ENCODE measurements at regions not wholly inside any gene's neighbourhood (a gene's known extent, or its start where the extent isn't known, plus 50 kb on each side); places are given as distances from the start of the nearest gene placed in this dataset.

DNA sequence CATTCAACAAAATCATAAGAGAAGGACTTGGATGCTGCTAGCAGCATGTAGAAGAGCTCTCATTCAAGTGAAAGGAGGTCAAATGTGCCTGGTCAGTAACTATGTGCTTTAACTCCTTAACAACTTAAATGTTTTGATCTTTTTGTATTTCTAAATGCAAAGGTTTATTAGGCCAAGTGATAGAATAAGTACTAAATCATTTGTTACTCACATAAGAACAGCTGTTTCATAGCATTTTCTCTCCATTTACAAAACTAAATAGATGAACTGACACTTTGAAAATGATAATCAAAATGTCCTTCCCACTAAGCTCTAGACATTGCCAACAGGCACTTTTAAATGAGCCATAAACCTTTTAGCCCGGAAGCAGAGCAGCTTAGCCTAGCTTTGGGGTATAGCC lies 254.3 kb upstream of the PRMT6 start:
- DNase-seq (ENCODE audit: low spot score): no peak
- ATAC-seq: no peak
- intact Hi-C loops (cut with DNase I): no loop called here

DNA sequence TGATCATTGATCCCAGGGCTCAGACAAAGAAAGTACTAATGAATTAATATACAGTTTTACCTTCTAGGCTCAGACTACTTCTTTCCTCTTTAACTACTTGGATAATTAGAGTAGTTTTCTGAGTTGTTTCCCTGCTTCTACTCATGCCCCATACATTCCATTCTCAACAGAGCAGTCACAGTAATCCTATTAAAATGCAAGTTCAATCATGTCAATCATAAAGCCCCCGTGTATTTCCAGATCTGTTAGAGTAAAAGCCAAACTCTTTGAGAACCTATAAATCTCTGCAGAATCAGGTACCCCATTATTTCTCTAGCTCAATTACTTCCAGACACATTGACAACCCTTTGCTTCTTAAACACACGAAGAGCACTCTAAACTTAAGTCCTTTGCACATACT lies 242.1 kb upstream of the PRMT6 start:
- intact Hi-C loops (cut with DNase I): no loop called here
- DNase-seq (ENCODE audit: low spot score): no peak
- ATAC-seq: no peak

DNA sequence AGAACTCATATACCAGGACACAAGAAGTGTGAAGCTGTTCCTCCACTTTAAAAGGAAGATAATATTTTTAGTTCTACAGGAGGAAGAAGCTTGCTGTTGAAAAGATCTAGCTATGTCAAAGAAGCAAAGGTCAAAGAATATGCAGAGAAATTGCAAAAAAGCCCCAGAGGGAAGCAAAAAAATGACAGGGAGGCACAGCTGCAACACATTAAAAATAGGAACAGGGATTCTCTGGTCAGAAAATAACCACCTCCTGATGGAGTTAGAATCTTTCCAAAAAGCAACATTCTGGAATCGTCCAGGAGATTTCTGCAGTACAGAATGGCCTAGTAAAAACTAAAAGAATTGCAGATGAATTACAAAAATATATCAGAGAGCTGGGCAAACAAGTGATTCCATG lies 238.9 kb upstream of the PRMT6 start:
- ATAC-seq: peak; percentile 93
- DNase-seq (ENCODE audit: low spot score): no peak
- intact Hi-C loops (cut with DNase I): no loop called here

DNA sequence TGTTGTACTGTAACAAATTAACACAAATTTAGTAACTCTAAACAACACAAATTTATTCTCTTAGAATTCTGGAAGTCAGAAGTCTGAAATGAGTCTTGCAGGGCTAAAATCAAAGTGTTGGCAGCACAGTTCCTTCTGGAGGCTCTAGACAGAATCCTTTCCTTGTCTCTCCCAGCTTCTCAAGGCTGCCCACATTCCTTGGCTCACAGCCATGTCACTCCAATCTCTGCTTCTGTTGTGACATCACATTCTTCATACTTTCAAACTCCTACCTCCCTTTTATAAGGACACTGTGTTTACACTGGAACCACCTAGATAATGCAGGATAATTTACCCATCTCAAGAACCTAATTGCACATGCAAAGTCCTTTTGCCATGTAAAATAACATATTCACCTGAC lies 225.0 kb upstream of the PRMT6 start:
- intact Hi-C loops (cut with DNase I): no loop called here

DNA sequence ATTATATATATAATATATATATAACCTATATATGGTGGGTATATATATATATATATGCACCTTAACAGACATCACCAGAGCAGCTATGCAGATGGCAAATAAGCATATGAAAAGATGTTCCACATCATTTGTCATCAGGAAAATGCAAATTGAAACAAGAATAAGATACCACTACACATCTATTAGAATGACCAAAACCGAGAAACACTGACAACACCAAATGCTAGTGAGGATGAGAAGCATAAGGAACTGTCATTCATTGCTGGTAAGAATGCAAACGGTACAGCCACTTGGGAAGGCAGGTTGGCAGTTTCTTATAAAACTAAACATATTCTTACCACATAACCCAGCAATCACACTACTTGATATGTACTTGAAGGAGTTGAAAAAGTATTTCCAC lies 219.8 kb upstream of the PRMT6 start:
- DNase-seq (ENCODE audit: low spot score): no peak
- intact Hi-C loops (cut with DNase I): no loop called here
- no peak for ATAC-seq

More for the DNA sequence above, 225.0 kb upstream of the PRMT6 start:
- no peak for DNase-seq (ENCODE audit: low spot score)
- ATAC-seq: no peak

DNA sequence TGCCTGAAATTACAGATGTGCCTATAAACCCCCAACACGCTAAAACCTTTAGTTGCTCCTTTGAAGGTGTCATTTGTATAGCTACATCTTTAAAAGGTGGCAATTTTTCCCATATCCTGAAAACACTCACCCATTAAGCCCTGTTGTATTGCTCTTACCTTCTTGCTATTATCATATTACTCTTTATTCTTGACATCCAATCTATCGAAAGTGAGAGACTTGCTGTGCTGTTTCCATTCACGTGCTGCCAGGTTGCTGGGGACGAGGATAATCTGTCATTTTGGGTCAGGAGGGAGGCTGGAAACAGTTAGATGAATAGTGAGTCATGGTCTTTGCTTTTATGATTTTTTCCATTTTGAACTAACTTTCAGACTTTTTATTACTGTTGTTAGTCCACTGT lies 213.0 kb upstream of the PRMT6 start:
- intact Hi-C loops (cut with DNase I): no loop called here
- ATAC-seq (no peak), DNase-seq (ENCODE audit: low spot score) (no peak)

DNA sequence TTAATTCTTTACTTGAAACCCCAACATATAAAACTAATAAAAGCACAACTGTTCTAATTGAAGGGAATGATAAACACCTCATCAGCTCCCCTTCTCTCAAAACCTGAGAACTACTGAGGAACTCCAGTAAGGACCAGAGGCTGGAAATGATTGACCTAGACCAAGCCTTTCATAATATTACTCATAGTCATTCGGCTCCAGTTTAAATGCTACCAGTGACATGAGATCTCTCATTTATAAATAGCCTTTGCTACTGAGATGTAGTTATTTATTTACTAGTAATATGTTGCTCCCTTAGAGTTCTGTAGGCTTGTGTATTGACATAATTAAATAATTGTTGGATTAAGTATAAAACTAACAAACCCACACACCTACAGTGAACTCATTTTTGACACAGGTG lies 209.8 kb upstream of the PRMT6 start:
- intact Hi-C loops (cut with DNase I): loop anchor here (5.0 kb wide), 1 partner anchor 41 kb away; no protein-coding TSS in a partner anchor
- no peak for ATAC-seq
- no peak for DNase-seq (ENCODE audit: low spot score)

DNA sequence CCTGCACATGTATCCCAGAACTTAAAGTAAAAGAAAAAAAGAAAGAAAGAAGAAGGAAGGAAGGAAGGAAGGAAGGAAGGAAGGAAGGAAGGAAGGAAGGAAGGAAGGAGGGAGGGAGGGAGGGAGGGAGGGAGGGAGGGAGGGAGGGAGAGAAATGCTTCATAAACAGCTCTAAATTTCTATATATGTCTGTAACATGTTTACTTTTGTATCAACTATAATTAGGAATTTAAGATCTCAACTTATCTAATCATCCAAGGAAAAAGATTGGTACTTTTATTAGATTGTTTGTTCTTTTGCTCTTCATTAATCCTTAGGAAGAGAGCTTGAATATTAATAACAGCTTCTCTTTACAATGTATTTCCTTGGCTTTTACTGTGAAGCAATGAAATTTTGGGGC lies 195.4 kb upstream of the PRMT6 start:
- DNase-seq (ENCODE audit: low spot score) (no peak), ATAC-seq (no peak)
- intact Hi-C loops (cut with DNase I): no loop called here

DNA sequence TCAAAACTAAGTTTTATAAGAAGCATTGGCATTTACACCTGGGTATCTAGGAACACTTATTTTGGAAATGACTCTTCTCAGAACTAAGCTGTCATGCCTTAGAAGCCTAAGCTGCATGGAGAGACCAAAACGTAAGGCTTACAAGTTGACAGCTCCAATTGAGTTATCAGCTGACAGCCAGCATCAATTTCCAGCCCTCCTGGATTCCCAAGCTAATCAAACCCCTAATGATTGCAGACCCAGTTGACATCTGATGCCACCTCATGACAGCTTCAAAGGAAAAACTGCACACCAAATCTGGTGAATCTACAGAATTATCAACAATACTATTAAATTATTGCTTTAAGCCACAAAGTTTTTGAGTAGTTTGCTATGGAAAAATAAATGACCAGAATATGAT lies 187.6 kb upstream of the PRMT6 start:
- intact Hi-C loops (cut with DNase I): no loop called here
- ATAC-seq: no peak

DNA sequence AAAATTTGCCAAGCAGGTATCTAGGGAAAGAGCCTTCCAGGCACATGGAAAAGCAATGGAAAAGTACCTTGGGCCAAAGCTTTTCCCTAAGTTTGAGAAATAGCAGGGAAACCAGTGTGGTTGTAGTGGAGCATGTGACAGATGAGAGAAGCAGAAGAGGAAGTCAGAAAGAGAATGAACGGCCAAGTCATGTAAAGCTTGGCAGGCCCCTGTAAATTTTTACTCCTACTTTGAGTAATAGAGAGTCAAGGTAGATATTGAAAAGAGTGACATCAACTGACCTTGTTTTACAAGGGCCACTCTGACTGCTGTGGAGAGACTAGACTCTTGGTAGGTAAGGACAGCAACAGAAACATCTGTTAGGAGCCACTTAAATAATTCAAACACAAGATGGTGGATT lies 180.9 kb upstream of the PRMT6 start:
- intact Hi-C loops (cut with DNase I): no loop called here
- ATAC-seq: no peak

More for the DNA sequence above, 187.6 kb upstream of the PRMT6 start:
- no peak for DNase-seq (ENCODE audit: low spot score)

DNA sequence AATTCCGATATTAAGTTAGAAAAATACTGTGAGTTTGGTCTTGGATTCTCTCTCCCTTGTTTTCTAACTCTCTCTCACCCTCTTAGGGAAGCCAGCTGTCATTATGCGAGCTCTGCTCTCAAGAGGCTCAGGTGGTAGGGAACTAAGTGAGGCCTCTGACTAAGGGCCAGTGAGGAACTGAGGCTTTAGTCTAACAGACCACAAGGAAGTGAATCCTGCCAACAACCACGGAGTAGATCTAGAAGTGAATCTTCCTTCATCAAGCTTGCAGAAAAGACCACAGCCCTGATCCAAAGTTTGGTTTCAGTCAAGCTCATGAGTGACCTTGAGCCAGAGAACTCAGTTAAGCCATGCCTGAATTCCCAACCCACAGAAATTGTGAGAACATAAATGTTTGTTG lies 180.1 kb upstream of the PRMT6 start:
- intact Hi-C loops (cut with DNase I): no loop called here
- DNase-seq (ENCODE audit: low spot score) (no peak), ATAC-seq (no peak)

More for the DNA sequence above, 180.9 kb upstream of the PRMT6 start:
- DNase-seq (ENCODE audit: low spot score): no peak

DNA sequence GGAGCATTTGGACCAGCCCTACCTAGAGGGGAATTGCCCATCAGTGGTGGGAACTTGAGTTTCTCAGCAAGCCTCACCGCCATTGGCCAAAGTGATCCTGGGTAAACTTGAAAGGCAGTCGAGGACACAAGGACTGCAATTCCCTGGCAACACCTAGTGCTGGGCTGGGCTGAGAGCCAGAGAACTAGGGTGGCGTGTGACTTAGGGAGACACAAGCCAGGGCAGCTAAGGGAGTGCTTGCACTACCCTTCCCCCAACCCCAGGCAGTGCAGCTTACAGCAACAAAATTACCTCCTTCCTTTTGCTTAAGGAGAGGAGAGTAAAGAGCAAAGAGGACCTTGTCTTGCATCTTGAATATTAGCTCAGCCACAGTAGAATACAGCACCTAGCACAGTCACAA lies 176.9 kb upstream of the PRMT6 start:
- DNase-seq (ENCODE audit: low spot score) (no peak), ATAC-seq (peak; percentile 74)
- intact Hi-C loops (cut with DNase I): no loop called here

DNA sequence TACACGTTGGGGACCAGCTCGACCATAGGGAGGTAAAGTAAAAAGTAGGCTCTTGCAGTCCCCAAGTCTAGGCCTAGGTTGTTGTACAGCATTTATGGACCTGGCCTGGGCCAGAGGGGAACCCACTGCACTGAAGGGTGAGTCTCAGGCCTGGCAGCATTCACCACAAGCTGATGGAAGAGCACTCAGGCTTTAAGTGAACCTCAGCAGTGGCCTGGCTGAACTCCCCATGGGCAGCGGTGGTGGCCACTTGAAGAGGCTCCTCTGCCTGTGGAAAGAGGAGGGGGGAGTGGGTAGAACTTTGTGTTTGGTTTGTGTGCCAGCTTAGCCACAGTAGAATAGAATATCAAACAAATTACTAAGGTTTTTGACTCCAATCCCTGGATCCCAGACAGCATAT lies 176.2 kb upstream of the PRMT6 start:
- ATAC-seq (no peak), DNase-seq (ENCODE audit: low spot score) (no peak)
- intact Hi-C loops (cut with DNase I): no loop called here

DNA sequence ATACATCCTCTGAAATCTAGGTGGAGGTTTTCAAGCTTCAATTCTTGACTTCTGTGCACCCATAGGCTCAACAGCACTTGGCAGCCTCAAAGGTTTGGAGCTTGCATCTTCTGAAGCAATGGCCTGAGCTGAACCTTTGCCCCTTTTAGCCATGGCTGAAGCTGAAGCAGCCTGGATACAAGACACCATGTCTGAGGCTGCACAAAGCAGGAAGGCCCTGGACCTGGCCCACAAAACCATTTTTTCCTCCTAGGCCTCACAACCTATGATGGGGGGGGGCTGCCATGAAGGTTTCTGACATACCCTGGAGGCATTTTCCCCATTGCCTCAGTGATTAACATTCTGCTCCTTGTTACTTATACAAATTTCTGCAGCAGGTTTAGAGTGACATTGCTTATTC lies 173.3 kb upstream of the PRMT6 start:
- no peak for DNase-seq (ENCODE audit: low spot score)
- no peak for ATAC-seq
- intact Hi-C loops (cut with DNase I): no loop called here

DNA sequence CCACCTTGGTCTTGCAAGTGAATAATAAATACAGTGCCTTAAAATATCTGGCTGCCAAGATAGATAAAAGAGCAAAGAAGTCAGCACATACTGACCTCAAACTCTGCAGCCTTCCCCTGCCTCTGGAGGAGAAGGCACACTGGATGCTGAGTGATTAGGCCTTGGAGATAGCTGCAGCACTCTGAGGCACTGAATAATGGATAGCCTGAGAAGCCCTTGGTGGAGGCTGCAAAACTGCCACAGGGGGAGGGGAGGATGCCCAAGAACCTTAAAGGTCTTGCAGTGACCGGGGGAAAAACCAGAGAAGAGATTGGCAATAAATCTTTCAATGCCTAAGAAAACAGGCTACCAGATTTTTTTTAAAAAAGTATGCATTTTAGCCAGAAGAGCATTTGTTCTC lies 167.4 kb upstream of the PRMT6 start:
- DNase-seq (ENCODE audit: low spot score): no peak
- intact Hi-C loops (cut with DNase I): loop anchor here (5.0 kb wide), 1 partner anchor 42 kb away; no protein-coding TSS in a partner anchor
- ATAC-seq: no peak

DNA sequence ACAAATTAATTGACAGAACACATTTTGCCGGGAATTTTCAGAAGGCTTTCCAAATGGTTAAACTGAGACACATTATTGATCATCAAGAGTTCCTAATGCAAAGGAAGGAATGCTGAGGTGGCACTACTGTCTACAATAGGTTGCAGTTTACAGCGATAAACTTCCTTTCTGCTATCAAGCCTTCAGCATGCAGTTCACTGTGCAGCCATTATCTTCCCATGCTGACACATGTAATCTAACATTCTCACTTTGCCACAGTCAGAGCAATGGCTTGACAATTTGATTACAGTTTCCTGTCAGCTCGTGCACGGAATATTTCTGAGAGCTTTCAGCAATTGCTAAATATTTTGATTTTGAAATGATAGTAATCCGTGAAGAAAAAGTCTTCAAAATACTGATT lies 166.9 kb upstream of the PRMT6 start:
- DNase-seq (ENCODE audit: low spot score) (no peak), ATAC-seq (no peak)
- intact Hi-C loops (cut with DNase I): loop anchor here (5.0 kb wide), 1 partner anchor 42 kb away; no protein-coding TSS in a partner anchor

DNA sequence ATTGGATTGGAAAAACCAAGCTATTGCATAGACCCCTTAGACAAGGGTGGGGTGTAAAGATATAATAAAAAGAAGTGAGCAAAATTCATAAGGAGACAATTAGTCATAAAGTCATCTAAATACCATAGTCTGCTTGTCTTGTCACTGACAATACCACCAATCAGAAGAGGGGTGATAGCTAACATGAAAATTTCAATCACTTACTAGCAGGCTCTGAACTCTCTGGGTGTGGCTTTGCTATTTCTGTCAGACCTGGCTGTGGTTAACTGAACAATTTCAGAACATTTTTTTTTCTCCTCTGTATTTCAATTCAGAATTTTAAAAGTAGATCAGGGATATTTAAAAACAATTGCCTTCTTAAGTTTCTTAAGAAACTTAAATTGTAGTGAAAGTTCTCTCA lies 158.5 kb upstream of the PRMT6 start:
- ATAC-seq: no peak
- DNase-seq (ENCODE audit: low spot score): no peak
- intact Hi-C loops (cut with DNase I): no loop called here

DNA sequence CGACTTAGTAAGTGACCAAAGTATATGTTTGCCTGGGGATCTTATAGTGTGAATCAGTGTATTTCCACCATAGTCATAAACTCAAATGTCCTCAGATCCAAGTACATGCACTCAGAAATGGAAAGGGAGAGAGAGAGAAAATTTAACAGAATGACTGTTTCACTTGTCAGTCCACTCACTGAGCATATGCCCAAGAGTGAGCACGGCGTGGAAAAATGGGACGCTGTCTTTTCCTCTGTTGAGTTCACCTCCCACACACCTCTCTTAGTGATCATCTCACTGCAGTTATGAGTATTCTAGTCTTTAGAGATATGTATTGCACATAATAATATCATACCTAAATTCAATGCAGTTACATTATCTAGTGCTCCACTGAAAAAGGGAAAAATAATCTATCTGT lies 156.8 kb upstream of the PRMT6 start:
- ATAC-seq: no peak

DNA sequence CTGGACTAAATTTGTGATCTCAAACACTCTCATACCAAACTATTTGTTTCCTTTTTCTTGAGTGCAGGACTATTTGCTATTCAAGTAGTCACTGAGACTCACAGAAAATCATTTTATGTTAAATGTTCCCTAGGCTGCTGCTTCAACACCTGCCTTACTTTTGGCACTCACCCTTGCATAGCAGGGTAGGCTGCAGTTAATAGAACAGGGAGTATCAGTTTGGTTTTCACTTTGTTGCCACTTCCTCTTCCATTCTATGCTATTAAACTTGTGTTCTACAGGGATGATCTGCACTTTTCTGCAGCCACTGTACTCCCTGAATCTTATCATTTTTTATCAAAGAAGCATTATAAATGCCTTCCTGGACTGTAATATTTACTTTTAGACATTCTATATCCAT lies 148.7 kb upstream of the PRMT6 start:
- DNase-seq (ENCODE audit: low spot score) (no peak), ATAC-seq (no peak)
- intact Hi-C loops (cut with DNase I): no loop called here

More for the DNA sequence above, 156.8 kb upstream of the PRMT6 start:
- intact Hi-C loops (cut with DNase I): no loop called here
- DNase-seq (ENCODE audit: low spot score): no peak

DNA sequence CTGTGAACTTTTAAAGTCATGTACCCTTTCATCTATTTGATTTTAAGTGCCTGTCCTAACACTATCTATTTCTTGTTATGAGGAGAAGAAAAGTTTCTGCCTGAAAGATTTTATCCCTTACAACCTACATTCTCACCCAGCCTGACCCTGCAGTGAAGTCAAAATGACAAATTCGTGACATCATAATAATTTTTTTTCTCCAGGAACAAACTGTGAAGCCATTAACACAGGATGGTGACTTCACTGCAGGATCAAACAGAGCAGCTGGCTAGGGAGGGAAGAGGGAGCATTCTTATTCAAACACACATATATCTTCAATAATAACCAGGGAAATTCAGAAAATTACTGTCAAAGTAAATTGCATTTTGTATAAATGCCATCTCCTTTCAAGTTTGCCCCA lies 147.8 kb upstream of the PRMT6 start:
- ATAC-seq: no peak
- DNase-seq (ENCODE audit: low spot score): no peak
- intact Hi-C loops (cut with DNase I): no loop called here

DNA sequence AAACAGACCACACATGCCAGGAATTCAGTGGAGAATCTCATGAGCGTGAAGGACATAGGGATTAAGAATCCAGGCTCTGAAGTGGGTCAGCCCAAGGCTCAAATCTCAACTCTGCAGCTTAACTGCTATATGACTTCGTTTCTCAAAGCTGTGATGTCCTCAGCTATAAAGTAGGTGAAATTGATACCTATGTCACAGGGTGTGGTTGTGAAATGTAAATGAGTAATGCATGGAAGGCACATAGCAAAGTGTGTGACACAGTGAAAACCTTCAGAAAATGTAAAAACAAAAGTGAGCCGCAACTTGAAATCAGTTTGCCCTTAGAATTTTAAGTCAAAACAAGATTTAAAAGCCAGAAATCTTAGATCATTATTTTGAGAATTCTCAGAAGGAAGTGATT lies 145.7 kb upstream of the PRMT6 start:
- ATAC-seq (no peak), DNase-seq (ENCODE audit: low spot score) (no peak)
- intact Hi-C loops (cut with DNase I): no loop called here

DNA sequence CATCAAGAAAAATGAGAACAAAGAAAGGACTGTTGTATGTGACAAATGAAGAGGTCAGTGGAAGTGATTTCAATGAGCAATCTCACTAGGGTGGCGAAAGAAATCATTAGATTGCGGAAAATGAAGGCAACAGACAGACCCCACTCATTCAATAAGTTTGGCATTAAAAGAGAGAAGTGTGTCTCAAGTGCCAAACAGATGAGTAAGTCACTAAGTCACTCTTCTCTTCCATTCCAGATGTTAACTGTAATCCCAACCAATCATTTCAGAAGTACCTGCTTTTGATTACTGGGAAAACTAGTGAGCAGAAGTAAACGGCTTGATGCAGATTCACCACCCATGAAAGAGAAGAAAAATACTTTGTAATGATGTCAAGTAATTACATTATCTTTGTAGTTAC lies 144.3 kb upstream of the PRMT6 start:
- DNase-seq (ENCODE audit: low spot score) (no peak), ATAC-seq (no peak)
- intact Hi-C loops (cut with DNase I): no loop called here
